ENCODE measurements at regions not wholly inside any gene's neighbourhood (a gene's known extent, or its start where the extent isn't known, plus 50 kb on each side); places are given as distances from the start of the nearest gene placed in this dataset.

DNA sequence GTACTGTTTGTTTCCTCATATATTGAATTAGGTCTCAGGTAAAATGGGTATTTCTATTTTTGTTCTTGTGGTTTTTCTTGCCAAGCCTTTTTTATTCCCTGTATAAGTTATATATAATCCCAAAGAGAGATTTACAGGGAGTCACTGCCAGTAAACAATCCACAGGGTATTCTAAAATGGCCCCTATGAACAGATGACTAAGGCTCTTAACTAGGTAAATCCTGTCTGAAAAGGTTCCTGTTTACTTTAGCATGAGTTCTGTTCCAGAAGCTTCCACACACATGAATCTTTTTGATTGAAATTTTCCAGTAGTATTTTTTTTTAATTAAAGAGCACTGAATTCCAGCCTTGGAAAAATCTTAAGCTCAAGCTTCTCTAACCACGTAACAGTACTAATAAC, 552.8 kb upstream of the CCDC179 start:
- no peak overlapping the region for H3K4me3 ChIP-seq
- peaks cover 33% of the 10 kb centered on the region for H3K9me3 ChIP-seq (replicated peaks)
- H3K27ac ChIP-seq (replicated peaks) = no peak overlapping the region
- TF ChIP-seq, protein P1, sequence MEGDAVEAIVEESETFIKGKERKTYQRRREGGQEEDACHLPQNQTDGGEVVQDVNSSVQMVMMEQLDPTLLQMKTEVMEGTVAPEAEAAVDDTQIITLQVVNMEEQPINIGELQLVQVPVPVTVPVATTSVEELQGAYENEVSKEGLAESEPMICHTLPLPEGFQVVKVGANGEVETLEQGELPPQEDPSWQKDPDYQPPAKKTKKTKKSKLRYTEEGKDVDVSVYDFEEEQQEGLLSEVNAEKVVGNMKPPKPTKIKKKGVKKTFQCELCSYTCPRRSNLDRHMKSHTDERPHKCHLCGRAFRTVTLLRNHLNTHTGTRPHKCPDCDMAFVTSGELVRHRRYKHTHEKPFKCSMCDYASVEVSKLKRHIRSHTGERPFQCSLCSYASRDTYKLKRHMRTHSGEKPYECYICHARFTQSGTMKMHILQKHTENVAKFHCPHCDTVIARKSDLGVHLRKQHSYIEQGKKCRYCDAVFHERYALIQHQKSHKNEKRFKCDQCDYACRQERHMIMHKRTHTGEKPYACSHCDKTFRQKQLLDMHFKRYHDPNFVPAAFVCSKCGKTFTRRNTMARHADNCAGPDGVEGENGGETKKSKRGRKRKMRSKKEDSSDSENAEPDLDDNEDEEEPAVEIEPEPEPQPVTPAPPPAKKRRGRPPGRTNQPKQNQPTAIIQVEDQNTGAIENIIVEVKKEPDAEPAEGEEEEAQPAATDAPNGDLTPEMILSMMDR (IDR thresholded peaks at IDR 0.05; ENCODE audit: borderline replicate concordance) = no peak
- no peaks in the 10 kb centered on the region for H3K4me1 ChIP-seq
- H3K36me3 ChIP-seq = no peaks in the 10 kb centered on the region
- no peaks in the 10 kb centered on the region for H3K27me3 ChIP-seq (ENCODE audit: low read depth)
- intact Hi-C loops (cut with micrococcal nuclease) = no loop called here
- no peak for DNase-seq

DNA sequence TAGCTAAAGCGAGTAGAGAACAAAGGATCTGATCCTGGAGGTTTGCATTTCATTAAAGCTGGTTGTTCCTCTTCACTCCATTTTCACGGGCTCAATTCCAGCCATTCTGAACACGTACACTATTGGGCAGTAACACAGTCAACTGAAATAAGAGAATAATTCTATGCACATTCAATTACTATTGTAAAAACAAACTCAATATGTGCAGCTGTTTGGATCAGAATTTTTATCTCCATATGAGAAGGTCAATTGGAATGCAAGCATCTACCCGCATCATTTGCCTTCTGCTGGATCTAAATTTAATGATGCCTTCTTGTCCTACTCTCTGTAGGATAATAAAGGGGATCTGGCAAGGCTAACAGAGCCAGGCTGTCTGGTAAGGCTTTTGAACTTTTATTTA, 562.8 kb upstream of the CCDC179 start:
- Histone ChIP-seq H3K4me1 (no peaks in the 10 kb centered on the region), H3K36me3 (no peaks in the 10 kb centered on the region), H3K9me3 (replicated peaks) (no peaks in the 10 kb centered on the region), H3K4me3 (no peak overlapping the region), H3K27ac (replicated peaks) (no peak overlapping the region), H3K27me3 (ENCODE audit: low read depth) (no peaks in the 10 kb centered on the region)
- no peak for DNase-seq
- TF ChIP-seq, protein P1 (IDR thresholded peaks at IDR 0.05; ENCODE audit: borderline replicate concordance) = no peak
- intact Hi-C loops (cut with micrococcal nuclease) = no loop called here

DNA sequence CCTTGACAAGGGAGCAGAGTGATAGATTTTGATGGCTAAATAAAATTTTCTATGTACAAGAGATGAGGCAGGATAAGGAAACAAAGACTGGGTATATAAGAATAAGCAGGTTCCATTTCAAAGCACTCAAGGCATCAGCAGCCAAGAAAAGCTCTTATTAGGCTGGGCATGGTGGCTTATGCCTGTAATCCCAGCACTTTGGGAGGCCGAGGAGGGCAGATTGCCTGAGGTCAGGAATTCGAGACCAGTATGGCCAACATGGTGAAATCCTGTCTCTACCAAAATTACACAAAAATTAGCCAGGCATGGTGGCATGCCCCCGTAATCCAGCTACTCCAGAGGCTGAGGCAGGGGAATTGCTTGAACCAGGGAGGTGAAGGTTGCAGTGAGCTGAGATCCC, 563.4 kb upstream of the CCDC179 start:
- Histone ChIP-seq H3K4me3 (no peak overlapping the region), H3K36me3 (no peaks in the 10 kb centered on the region), H3K27me3 (ENCODE audit: low read depth) (no peaks in the 10 kb centered on the region), H3K9me3 (replicated peaks) (no peaks in the 10 kb centered on the region), H3K4me1 (no peaks in the 10 kb centered on the region), H3K27ac (replicated peaks) (no peak overlapping the region)
- intact Hi-C loops (cut with micrococcal nuclease) = no loop called here
- no peak for DNase-seq
- TF ChIP-seq, protein P1 (IDR thresholded peaks at IDR 0.05; ENCODE audit: borderline replicate concordance) = no peak

DNA sequence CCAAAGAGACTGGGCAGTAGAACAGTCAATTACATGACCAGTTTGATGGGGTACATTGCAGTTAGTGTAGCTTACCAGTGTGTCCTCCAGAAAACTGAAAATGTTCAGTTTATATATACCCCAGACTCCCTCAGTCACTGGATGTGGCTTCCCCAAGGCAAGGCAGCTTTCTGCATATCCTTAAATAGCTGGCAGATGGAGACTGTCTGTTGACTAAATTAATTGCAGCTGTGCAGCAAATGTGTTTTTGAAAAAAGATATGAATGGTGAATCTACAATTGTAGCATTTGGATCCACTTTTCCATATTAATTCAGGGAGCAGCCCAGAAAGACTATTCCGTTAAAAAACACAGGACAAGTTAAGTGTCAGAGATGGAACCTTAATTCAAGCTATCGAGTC, 565.1 kb upstream of the CCDC179 start:
- Histone ChIP-seq H3K27me3 (ENCODE audit: low read depth) (no peaks in the 10 kb centered on the region), H3K9me3 (replicated peaks) (no peaks in the 10 kb centered on the region), H3K4me1 (no peaks in the 10 kb centered on the region), H3K4me3 (no peak overlapping the region), H3K27ac (replicated peaks) (no peak overlapping the region), H3K36me3 (no peaks in the 10 kb centered on the region)
- intact Hi-C loops (cut with micrococcal nuclease) = no loop called here
- no peak for DNase-seq
- TF ChIP-seq, protein P1 (IDR thresholded peaks at IDR 0.05; ENCODE audit: borderline replicate concordance) = no peak

DNA sequence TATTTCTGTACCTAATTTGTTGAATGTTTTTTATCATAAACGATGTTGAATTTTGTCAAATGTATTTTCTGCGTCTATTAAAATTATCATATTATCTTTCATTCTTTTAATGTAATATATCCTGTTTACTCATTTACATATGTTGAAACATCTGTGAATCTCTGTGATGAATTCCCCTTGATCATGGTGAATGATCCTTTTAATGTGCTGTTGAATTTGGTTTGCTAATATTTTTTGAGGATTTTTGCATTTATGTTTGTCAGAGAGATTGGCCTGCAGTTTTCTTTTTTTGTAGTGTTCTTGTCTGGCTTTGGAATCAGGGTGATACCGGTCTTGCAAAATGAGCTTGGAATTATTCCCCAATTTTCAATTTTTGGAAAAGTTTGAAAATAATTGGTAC, 569.3 kb upstream of the CCDC179 start:
- Histone ChIP-seq H3K4me3 (no peak overlapping the region), H3K9me3 (replicated peaks) (peaks cover 3% of the 10 kb centered on the region), H3K4me1 (no peaks in the 10 kb centered on the region), H3K36me3 (no peaks in the 10 kb centered on the region), H3K27me3 (ENCODE audit: low read depth) (no peaks in the 10 kb centered on the region), H3K27ac (replicated peaks) (no peak overlapping the region)
- TF ChIP-seq, protein P1 (IDR thresholded peaks at IDR 0.05; ENCODE audit: borderline replicate concordance) = no peak
- no peak for DNase-seq
- intact Hi-C loops (cut with micrococcal nuclease) = no loop called here

DNA sequence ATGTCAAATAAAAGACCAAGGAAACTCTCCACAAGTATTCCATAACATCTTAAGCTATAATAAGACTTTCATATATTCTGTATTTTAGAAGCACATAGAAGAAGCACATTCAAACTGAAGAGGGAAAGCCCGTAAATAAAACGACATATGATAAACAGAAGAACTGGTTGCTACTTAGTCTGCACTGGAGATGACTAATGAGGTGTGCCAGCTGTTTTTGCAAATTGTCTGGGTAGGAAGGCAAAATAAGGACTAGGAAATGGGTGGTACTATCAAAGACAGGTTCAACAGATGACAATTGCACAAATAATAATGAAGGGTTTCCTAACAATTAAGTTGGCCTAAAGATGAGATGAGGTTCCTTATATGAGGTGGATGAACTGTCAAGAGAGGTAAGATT, 593.2 kb upstream of the CCDC179 start:
- H3K4me3 ChIP-seq = no peak overlapping the region
- no peaks in the 10 kb centered on the region for H3K27me3 ChIP-seq (ENCODE audit: low read depth)
- intact Hi-C loops (cut with micrococcal nuclease) = no loop called here
- no peaks in the 10 kb centered on the region for H3K4me1 ChIP-seq
- TF ChIP-seq, protein P1 (IDR thresholded peaks at IDR 0.05; ENCODE audit: borderline replicate concordance) = no peak
- H3K36me3 ChIP-seq = no peaks in the 10 kb centered on the region
- H3K27ac ChIP-seq (replicated peaks) = no peak overlapping the region
- peaks cover 19% of the 10 kb centered on the region for H3K9me3 ChIP-seq (replicated peaks)
- no peak for DNase-seq
